ENCODE measurements at regions not wholly inside any gene's neighbourhood (a gene's known extent, or its start where the extent isn't known, plus 50 kb on each side); places are given as distances from the start of the nearest gene placed in this dataset.

- BruUV-seq (replicated peaks): no TSS peak
- dilution Hi-C loops (cut with HindIII; ENCODE audit: low sequenced_read_pairs, unreplicated experiment) (no loop called here), in situ Hi-C loops (cut with MboI; ENCODE audit: low sequenced_read_pairs) (no loop called here), intact Hi-C loops (cut with micrococcal nuclease) (no loop called here)
- H3K79me1 ChIP-seq (ENCODE audit: low read depth in 1 of 2, low read length in 2 of 2): no peaks in the 10 kb centered on the region
- H2BK15ac ChIP-seq (ENCODE audit: low read depth, low read length): no peak overlapping the region
- no peak overlapping the region for H2AK5ac ChIP-seq (ENCODE audit: low read depth, low read length)
- no peak overlapping the region for H2BK20ac ChIP-seq (ENCODE audit: low read depth, low read length)
- no peak overlapping the region for H4K91ac ChIP-seq (ENCODE audit: insufficient read depth, low read depth, low read length)
- H3K4me3 ChIP-seq (ENCODE audit: insufficient read depth, low read depth, low read length): no peak overlapping the region
- H3K23ac ChIP-seq (ENCODE audit: low read depth, low read length): no peak overlapping the region
- POLR2A ChIA-PET (ENCODE audit: unreplicated experiment): no interaction called here
- no peaks in the 10 kb centered on the region for H3K4me1 ChIP-seq (ENCODE audit: control insufficient read depth, insufficient read depth, low read length)
- H3K27me3 ChIP-seq (ENCODE audit: control insufficient read depth, insufficient read depth, low read length): no peaks in the 10 kb centered on the region
- H4K8ac ChIP-seq (ENCODE audit: low read depth in 2 of 2, low read length in 2 of 2): no peak overlapping the region
- H3K56ac ChIP-seq (ENCODE audit: extremely low read depth, insufficient read depth, low read length): no peak overlapping the region
- H4K20me1 ChIP-seq (ENCODE audit: insufficient read depth, low read length): no peaks in the 10 kb centered on the region
- peaks cover 12% of the 10 kb centered on the region for H3K9me3 ChIP-seq (ENCODE audit: control insufficient read depth, insufficient read depth, low read length)
- no peak overlapping the region for H3K4ac ChIP-seq (ENCODE audit: low read depth, low read length)
- H4K5ac ChIP-seq (ENCODE audit: low read depth, low read length): no peak overlapping the region
- H2BK120ac ChIP-seq (ENCODE audit: low read depth, low read length): no peak overlapping the region
- H3K36me3 ChIP-seq (ENCODE audit: control insufficient read depth, insufficient read depth, low read length): no peaks in the 10 kb centered on the region
- no peak overlapping the region for H3K9ac ChIP-seq (ENCODE audit: low read depth, low read length)
- no peaks in the 10 kb centered on the region for H3K9me1 ChIP-seq (ENCODE audit: insufficient read depth, low read length)
- H2AK9ac ChIP-seq (replicated peaks; ENCODE audit: low read depth, low read length, poor library complexity): no peak overlapping the region
- no peak overlapping the region for H3K18ac ChIP-seq (ENCODE audit: low read depth, low read length)
- TF ChIP-seq POLR2A (IDR thresholded peaks at IDR 0.05; ENCODE audit: low read depth, low read length) (no peak), CTCF (conservative IDR thresholded peaks at IDR 0.05; ENCODE audit: low read depth, low read length) (no peak), USF2 (IDR thresholded peaks at IDR 0.05; ENCODE audit: low read depth, low read length) (no peak), RAD21 (IDR thresholded peaks at IDR 0.05; ENCODE audit: low read length) (no peak), MXI1 (IDR thresholded peaks at IDR 0.05; ENCODE audit: borderline replicate concordance, low read depth, low read length) (no peak), SMC3 (IDR thresholded peaks at IDR 0.05; ENCODE audit: low read depth, low read length) (no peak), RFX5 (IDR thresholded peaks at IDR 0.05; ENCODE audit: low read depth, low read length) (no peak), BHLHE40 (IDR thresholded peaks at IDR 0.05; ENCODE audit: low read depth, low read length) (no peak), CEBPB (IDR thresholded peaks at IDR 0.05; ENCODE audit: low read depth, low read length) (no peak), NFE2L2 (IDR thresholded peaks at IDR 0.05; ENCODE audit: low read depth, low read length) (no peak), FOS (IDR thresholded peaks at IDR 0.05; ENCODE audit: low read depth, low read length) (no peak), MAFK (IDR thresholded peaks at IDR 0.05; ENCODE audit: low read depth, low read length) (no peak), RCOR1 (IDR thresholded peaks at IDR 0.05; ENCODE audit: insufficient replicate concordance, low read length) (no peak)
- TF ChIP-seq, protein P1, sequence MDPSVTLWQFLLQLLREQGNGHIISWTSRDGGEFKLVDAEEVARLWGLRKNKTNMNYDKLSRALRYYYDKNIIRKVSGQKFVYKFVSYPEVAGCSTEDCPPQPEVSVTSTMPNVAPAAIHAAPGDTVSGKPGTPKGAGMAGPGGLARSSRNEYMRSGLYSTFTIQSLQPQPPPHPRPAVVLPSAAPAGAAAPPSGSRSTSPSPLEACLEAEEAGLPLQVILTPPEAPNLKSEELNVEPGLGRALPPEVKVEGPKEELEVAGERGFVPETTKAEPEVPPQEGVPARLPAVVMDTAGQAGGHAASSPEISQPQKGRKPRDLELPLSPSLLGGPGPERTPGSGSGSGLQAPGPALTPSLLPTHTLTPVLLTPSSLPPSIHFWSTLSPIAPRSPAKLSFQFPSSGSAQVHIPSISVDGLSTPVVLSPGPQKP (IDR thresholded peaks at IDR 0.05; ENCODE audit: borderline replicate concordance, low read depth, low read length): no peak
- no peak overlapping the region for H3K4me2 ChIP-seq (ENCODE audit: low read depth, low read length)
- no peak overlapping the region for H2BK5ac ChIP-seq (ENCODE audit: low read depth, low read length, poor library complexity, severe bottlenecking)
- ATAC-seq (ENCODE audit: low read depth) (no peak), DNase-seq (no peak)
- H3K27ac ChIP-seq (ENCODE audit: insufficient read depth, low read length): no peak overlapping the region
- H3K14ac ChIP-seq (replicated peaks; ENCODE audit: low read depth, low read length): no peak overlapping the region
- CTCF ChIA-PET: no interaction called here
- H2AFZ ChIP-seq (replicated peaks; ENCODE audit: low read length, poor library complexity): no peak overlapping the region
Observed at GRCh38 chr7:156446990-156447389, 193.6 kb upstream of the RNF32 start.
